ENCODE measurements at regions not wholly inside any gene's neighbourhood (a gene's known extent, or its start where the extent isn't known, plus 50 kb on each side); places are given as distances from the start of the nearest gene placed in this dataset.

DNA sequence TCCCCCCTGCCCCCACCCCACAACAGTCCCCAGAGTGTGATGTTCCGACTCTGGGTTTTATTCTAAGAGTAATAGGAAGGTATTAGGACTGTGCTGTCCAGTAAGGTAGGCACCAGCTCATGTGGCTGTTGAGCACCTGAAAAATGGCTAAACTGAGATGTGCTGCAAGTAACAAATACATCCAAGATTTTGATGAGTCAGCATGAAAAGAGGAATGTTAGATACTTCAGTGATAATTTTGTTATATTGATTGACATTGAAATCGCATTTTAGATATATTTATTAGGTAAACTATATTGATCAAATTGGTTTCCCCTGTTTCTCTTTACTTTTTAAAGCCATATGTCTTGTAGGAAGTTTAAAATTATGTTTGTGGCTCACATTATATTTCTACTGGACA is 147.8 kb downstream of the FTCDNL1 start:
- TF ChIP-seq, protein P1, sequence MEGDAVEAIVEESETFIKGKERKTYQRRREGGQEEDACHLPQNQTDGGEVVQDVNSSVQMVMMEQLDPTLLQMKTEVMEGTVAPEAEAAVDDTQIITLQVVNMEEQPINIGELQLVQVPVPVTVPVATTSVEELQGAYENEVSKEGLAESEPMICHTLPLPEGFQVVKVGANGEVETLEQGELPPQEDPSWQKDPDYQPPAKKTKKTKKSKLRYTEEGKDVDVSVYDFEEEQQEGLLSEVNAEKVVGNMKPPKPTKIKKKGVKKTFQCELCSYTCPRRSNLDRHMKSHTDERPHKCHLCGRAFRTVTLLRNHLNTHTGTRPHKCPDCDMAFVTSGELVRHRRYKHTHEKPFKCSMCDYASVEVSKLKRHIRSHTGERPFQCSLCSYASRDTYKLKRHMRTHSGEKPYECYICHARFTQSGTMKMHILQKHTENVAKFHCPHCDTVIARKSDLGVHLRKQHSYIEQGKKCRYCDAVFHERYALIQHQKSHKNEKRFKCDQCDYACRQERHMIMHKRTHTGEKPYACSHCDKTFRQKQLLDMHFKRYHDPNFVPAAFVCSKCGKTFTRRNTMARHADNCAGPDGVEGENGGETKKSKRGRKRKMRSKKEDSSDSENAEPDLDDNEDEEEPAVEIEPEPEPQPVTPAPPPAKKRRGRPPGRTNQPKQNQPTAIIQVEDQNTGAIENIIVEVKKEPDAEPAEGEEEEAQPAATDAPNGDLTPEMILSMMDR (IDR thresholded peaks at IDR 0.05), result no peak
- no peak for TF ChIP-seq CBX8 (IDR thresholded peaks at IDR 0.05)
- TF ChIP-seq REST (IDR thresholded peaks at IDR 0.05), result no peak
- TF ChIP-seq POLR2A (IDR thresholded peaks at IDR 0.05; ENCODE audit: low read length), result no peak
- TF ChIP-seq BHLHE40 (IDR thresholded peaks at IDR 0.05; ENCODE audit: low read depth, low read length), result no peak
- no peak for TF ChIP-seq HMGXB4 (CRISPR knock-in tag; IDR thresholded peaks at IDR 0.05; ENCODE audit: borderline replicate concordance)
- TF ChIP-seq EP300 (IDR thresholded peaks at IDR 0.05), result no peak
- TF ChIP-seq ZC3H11A (IDR thresholded peaks at IDR 0.05), result no peak
- TF ChIP-seq CEBPB (IDR thresholded peaks at IDR 0.05), result no peak
- TF ChIP-seq KDM1A (IDR thresholded peaks at IDR 0.05; ENCODE audit: low read depth), result no peak
- no peak for TF ChIP-seq E2F6 (IDR thresholded peaks at IDR 0.05; ENCODE audit: borderline replicate concordance, low read depth)
- TF ChIP-seq MAX (IDR thresholded peaks at IDR 0.05), result no peak
- no peak for TF ChIP-seq ZFP36 (IDR thresholded peaks at IDR 0.05; ENCODE audit: borderline replicate concordance, partially characterized antibody)
- no peak for TF ChIP-seq CHD2 (IDR thresholded peaks at IDR 0.05; ENCODE audit: low read length, partially characterized antibody)

Measured in A549 (cell line).